Stomach (tissue), 4 donors: ENCODE measurements at regions not wholly inside any gene's neighbourhood (a gene's known extent, or its start where the extent isn't known, plus 50 kb on each side); places are given as distances from the start of the nearest gene placed in this dataset.

Experiments used
- POLR2A ChIP-seq, 4 donors: fragments of 450-650 bp; IDR thresholded peaks; one replicate each; pipeline ENCODE4 v1.6.1; 2016; ENCODE audit warnings: antibody characterized with exemption in 4 of 4, control low read depth in 2 of 4, mild to moderate bottlenecking in 1 of 4, moderate library complexity in 1 of 4
- POLR2AphosphoS5 ChIP-seq, 3 donors: sonication (generic); formaldehyde crosslinking; IDR thresholded peaks; one replicate each; pipeline ENCODE4 v1.6.1; 2016; ENCODE audit warnings: antibody characterized with exemption in 3 of 3

GRCh38 chr18:24756385-24756784, 295.9 kb downstream of the HRH4 start:
- TF ChIP-seq POLR2AphosphoS5 (IDR thresholded peaks at IDR 0.05) (no peak), POLR2A (IDR thresholded peaks at IDR 0.05) (no peak)
